Fibroblast of gingiva (primary cell): ENCODE measurements at regions not wholly inside any gene's neighbourhood (a gene's known extent, or its start where the extent isn't known, plus 50 kb on each side); places are given as distances from the start of the nearest gene placed in this dataset.

Experiments
- DNase-seq: peaks from one replicate; pipeline ENCODE4 v3.0.0-alpha.2; 2011; ENCODE audit warnings: low read depth

DNA sequence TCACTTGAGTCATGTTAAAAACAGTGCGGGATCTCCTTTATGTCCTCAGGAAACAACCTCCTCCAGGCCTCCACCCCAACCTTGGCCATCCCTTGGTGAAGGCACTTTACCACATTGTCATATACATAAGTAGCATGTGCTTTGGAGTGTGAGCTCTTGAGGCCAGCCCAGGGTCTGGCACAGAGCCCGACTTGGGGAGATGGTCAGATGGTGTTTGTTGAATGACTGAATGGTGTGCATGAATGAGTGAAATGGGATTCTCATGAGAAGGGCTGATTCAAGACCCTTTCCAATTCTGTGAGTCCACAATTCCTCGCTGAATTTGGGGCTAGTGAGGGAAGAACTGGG lies 52.9 kb upstream of the DLK1 start:
- DNase-seq, result no peak

GRCh38 chr14:100674428-100674827 lies 52.3 kb upstream of the DLK1 start:
- DNase-seq, result no peak

DNA sequence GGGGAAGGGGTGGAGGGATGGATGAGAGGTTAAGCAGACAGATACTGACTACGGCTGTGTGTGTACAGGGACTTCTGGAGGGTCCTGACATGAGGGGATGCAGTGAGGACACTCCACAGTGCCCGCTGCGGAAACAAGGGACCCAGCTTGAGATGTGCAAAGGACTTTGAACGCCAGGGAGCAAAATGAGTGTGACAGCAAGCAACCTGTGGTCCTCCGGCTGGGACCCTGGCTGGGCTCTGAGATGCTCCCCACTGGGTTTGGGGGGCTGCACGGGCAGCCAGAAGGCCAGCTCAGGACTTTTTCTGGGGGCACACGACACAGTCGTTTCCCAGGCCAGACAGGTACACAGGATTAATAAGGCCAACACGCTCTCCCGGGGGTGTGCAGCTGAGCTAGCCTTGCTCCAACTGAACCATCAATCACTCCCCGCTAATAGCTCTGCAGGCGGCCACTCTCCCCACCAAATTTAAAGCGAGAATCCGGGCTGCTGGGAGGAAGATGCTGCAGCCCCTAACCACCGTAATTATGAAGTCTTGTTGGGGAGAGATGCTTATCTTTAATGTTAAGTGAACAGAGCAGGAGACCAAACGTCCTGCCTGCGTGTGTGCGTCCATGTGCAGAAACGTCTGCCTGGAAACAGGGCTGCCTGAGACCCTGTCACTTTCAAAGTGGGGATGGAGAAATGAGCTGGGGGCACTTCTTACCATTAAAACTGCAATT lies 51.6 kb upstream of the DLK1 start:
- no peak for DNase-seq

DNA sequence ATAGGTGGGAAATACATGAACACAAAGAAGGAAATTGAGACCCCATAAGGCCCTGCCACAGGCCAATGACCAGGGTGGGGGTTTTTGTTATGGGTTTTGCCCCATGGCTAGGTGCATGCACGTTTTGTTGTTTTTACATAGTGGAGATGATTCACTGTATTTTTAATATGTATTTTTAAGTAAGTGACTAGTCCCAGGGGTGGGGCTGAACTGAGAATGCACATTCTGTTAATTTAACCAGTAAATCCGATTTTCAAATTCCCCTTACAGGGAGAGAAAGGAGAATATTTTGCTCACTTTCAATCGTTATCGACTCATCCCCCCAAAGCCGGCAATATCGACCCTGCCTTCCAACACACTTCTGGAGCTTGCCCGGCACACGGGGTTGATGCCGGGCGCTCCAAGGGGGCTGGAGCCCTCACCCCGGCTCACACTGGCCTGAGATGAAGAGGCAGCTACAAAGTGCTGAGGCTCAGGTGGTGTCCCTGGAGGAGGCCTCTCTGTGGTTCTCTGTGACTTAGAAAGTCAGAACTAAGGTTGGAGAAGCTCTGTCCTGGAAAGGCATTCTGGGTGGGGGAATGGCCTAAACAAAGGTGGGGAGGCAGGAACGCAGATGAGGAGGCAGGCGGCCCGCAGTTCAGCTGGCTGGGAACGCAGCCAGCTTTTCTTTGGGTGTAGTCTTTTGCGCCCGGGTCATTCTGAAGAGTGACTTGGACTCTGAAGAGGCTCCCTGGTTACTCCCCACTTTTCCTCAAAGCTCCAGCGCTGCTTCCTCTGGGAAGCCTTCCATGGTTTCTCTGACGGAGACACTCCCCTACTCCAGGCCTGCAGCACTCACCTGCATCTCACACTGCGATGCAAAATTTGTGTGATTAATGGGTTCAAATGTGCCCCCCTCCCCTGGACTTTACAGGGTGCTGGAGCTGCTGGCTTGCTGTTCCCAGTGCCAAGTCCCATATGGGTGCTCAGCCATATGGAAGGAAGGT lies 50.7 kb upstream of the DLK1 start:
- DNase-seq, result no peak
